A549 (cell line): ENCODE measurements at regions not wholly inside any gene's neighbourhood (a gene's known extent, or its start where the extent isn't known, plus 50 kb on each side); places are given as distances from the start of the nearest gene placed in this dataset.

Experiments used
- ATAC-seq, 2 experiments: fragments of 200-7000 bp in 1 of 2; fragments of >200 bp in 1 of 2; cut with Nextera tagmentation in 1 of 2; cut with Tn5 transposase in 1 of 2; 3 replicates each; pipeline versions ENCODE4 v1.8.0 to v1.9.1; 2018 to 2020; ENCODE audit warnings: mild to moderate bottlenecking in 1 of 2, moderate library complexity in 1 of 2
- CTCF ChIA-PET: fragments of 300-600 bp; sonication (Branson Sonifier 250); formaldehyde crosslinking; extraction: SDS; loops from one replicate; lab custom pipeline; 2021; ENCODE audit warnings: antibody characterized with exemption, inconsistent platforms; lab: Yijun Ruan, JAX
- POLR2A ChIA-PET: fragments of 350-600 bp; formaldehyde crosslinking; extraction: SDS; loops from one replicate; lab custom pipeline; 2021; ENCODE audit warnings: antibody characterized with exemption, inconsistent platforms; lab: Yijun Ruan, JAX
- DNase-seq, 2 experiments: peaks; one replicate each; pipeline versions ENCODE4 v3.0.0 to v3.0.0-alpha.2; 2011 to 2016; ENCODE audit warnings: low read depth in 1 of 2, low spot score in 1 of 2
- FAIRE-seq: peaks from 2 replicates; lab custom pipeline; 2011; peaks lifted over from hg19 to GRCh38; lab: Jason Lieb, UNC
- H3K27ac ChIP-seq, 2 experiments: fragments of >200 bp; sonication (Bioruptor Twin); formaldehyde crosslinking; 3 replicates each; pipeline ENCODE4 v1.5.1; 2016 to 2017
- H3K4me1 ChIP-seq: fragments of >200 bp; sonication (Bioruptor Twin); formaldehyde crosslinking; 3 replicates; pipeline ENCODE4 v1.6.1; 2016
- H3K4me2 ChIP-seq: fragments of >200 bp; sonication (Bioruptor Twin); formaldehyde crosslinking; 3 replicates; pipeline ENCODE4 v1.6.1; 2016
- H3K4me3 ChIP-seq: fragments of >200 bp; sonication (Bioruptor Twin); formaldehyde crosslinking; 3 replicates; pipeline ENCODE4 v1.5.1; 2016
- H3K9me3 ChIP-seq: fragments of >200 bp; sonication (Bioruptor Twin); formaldehyde crosslinking; 3 replicates; pipeline ENCODE4 v1.6.1; 2016
- CBX2 ChIP-seq: fragments of 200-600 bp; sonication (generic); IDR thresholded peaks from 2 replicates; pipeline ENCODE4 v1.6.1; 2016; ENCODE audit warnings: low read depth, mild to moderate bottlenecking, borderline replicate concordance
- CEBPB ChIP-seq, 2 experiments: fragments of >200 bp in 1 of 2; sonication (Bioruptor Twin) in 1 of 2; formaldehyde crosslinking in 1 of 2; IDR thresholded peaks; 2 replicates each; pipeline ENCODE4 v1.6.1; 2012 to 2016
- CHD2 ChIP-seq: fragments of 150-350 bp; IDR thresholded peaks from 2 replicates; pipeline ENCODE4 v1.6.1; 2014; ENCODE audit warnings: low read length; ENCODE audit not compliant: partially characterized antibody
- CHD4 ChIP-seq: fragments of 200-600 bp; sonication (generic); IDR thresholded peaks from 2 replicates; pipeline ENCODE4 v1.6.1; 2016; ENCODE audit warnings: antibody characterized with exemption, mild to moderate bottlenecking, borderline replicate concordance
- CTCF ChIP-seq: fragments of >200 bp; sonication (Bioruptor Twin); formaldehyde crosslinking; IDR thresholded peaks from 3 replicates; pipeline ENCODE4 v1.5.1; 2016
- E2F6 ChIP-seq: IDR thresholded peaks from 2 replicates; pipeline ENCODE4 v1.6.1; 2012; ENCODE audit warnings: low read depth, borderline replicate concordance
- EHMT2 ChIP-seq: fragments of 200-600 bp; sonication (generic); IDR thresholded peaks from 2 replicates; pipeline ENCODE4 v1.6.1; 2016; ENCODE audit warnings: antibody characterized with exemption, low read depth, mild to moderate bottlenecking, moderate library complexity
- GATA3 ChIP-seq: IDR thresholded peaks from 2 replicates; pipeline ENCODE4 v1.6.1; 2012; ENCODE audit warnings: borderline replicate concordance
- KDM1A ChIP-seq: fragments of 200-600 bp; sonication (generic); IDR thresholded peaks from 2 replicates; pipeline ENCODE4 v1.6.1; 2016; ENCODE audit warnings: low read depth, mild to moderate bottlenecking
- MAFK ChIP-seq: fragments of 450-650 bp; IDR thresholded peaks from 2 replicates; pipeline ENCODE4 v1.6.1; 2014; ENCODE audit not compliant: partially characterized antibody
- MAX ChIP-seq: IDR thresholded peaks from 2 replicates; pipeline ENCODE4 v1.6.1; 2012
- NR3C1 ChIP-seq: fragments of >200 bp; sonication (Bioruptor Twin); formaldehyde crosslinking; IDR thresholded peaks from 3 replicates; pipeline ENCODE4 v1.6.1; 2017
- PBX3 ChIP-seq: IDR thresholded peaks from 2 replicates; pipeline ENCODE4 v1.6.1; 2012
- POLR2A ChIP-seq: IDR thresholded peaks from 2 replicates; pipeline ENCODE4 v1.6.1; 2012; ENCODE audit warnings: mild to moderate bottlenecking, low read length
- POLR2AphosphoS2 ChIP-seq: conservative IDR thresholded peaks from 2 replicates; pipeline ENCODE4 v1.6.1; 2012; ENCODE audit warnings: low read length, improper control_type of control experiment, inconsistent platforms
- RAD21 ChIP-seq, 2 experiments: fragments of >200 bp in 1 of 2; sonication (Bioruptor Twin) in 1 of 2; formaldehyde crosslinking in 1 of 2; IDR thresholded peaks in 1 of 2; conservative IDR thresholded peaks in 1 of 2; 2 replicates in 1 of 2; 3 replicates in 1 of 2; pipeline ENCODE4 v1.6.1; 2012 to 2018; ENCODE audit warnings: inconsistent platforms in 1 of 2
- RCOR1 ChIP-seq: fragments of 150-350 bp; IDR thresholded peaks from 2 replicates; pipeline ENCODE4 v1.6.1; 2014; ENCODE audit warnings: antibody characterized with exemption, low read length, low read depth
- REST ChIP-seq: fragments of 200-600 bp; sonication (generic); IDR thresholded peaks from 2 replicates; pipeline ENCODE4 v1.6.1; 2016; ENCODE audit warnings: antibody characterized with exemption, mild to moderate bottlenecking, moderate library complexity
- SMC3 ChIP-seq: fragments of >200 bp; sonication (Bioruptor Twin); formaldehyde crosslinking; IDR thresholded peaks from 3 replicates; pipeline ENCODE4 v1.6.1; 2018; ENCODE audit warnings: inconsistent platforms
- TP53 ChIP-seq: fragments of 250-450 bp; sonication (Bioruptor Pico); IDR thresholded peaks from 2 replicates; pipeline ENCODE4 v1.5.0; 2021; ENCODE audit warnings: mild to moderate bottlenecking, moderate library complexity
- ZSCAN20 ChIP-seq: fragments of 250-450 bp; sonication (Bioruptor Pico); IDR thresholded peaks from 2 replicates; pipeline ENCODE4 v1.8.0; 2022; ENCODE audit warnings: mild to moderate bottlenecking, moderate library complexity
- WGBS: methylation state at CpG from one replicate; pipeline ENCODE4 v1.1.6; 2017; ENCODE audit errors: missing lambda C conversion rate; 5-methylcytosine and 5-hydroxymethylcytosine counted together

- H3K4me3 ChIP-seq: no peak overlapping the region
Measured at GRCh38 chr13:26946684-26947343, 186.2 kb upstream of the GPR12 start.

GRCh38 chr13:26943748-26944147 is 183.2 kb upstream of the GPR12 start:
- DNase-seq (no peak), ATAC-seq (no peak), FAIRE-seq (no peak)
- TF ChIP-seq CHD4: no peak
- no peak for TF ChIP-seq CTCF
- TF ChIP-seq ZSCAN20 (CRISPR knock-in tag): no peak
- TF ChIP-seq MAX: no peak
- no peak for TF ChIP-seq GATA3
- no peak for TF ChIP-seq MAFK
- TF ChIP-seq EHMT2: no peak
- no peak for TF ChIP-seq KDM1A
- no peak for TF ChIP-seq POLR2A
- Histone ChIP-seq H3K9me3 (no peaks in the 10 kb centered on the region), H3K27ac (no peak overlapping the region), H3K4me1 (no peaks in the 10 kb centered on the region), H3K4me3 (no peak overlapping the region), H3K4me2 (no peak overlapping the region)
- ChIA-PET POLR2A (no interaction called here), CTCF (interaction anchor here (0.6 to 15.8 kb wide), 4 partner anchors 11 to 580 kb away, joined by 3 to 197 read pairs (median 4); no protein-coding TSS in a partner anchor)
- WGBS: 48% methylated on average over 4 of the region's 4 CpGs

More at GRCh38 chr13:26946684-26947343, 186.2 kb upstream of the GPR12 start:
- no peaks in the 10 kb centered on the region for H3K9me3 ChIP-seq
- ChIA-PET CTCF (interaction anchor here (0.6 to 15.8 kb wide), 47 partner anchors 9 to 1399 kb away, joined by 3 to 197 read pairs (median 4); partner anchors contain the start of gene URAD), POLR2A (interaction anchor here (0.8 kb wide), 1 partner anchor 39 kb away, joined by 3 read pairs; no protein-coding TSS in a partner anchor)
- TF ChIP-seq RAD21 (conservative IDR thresholded peaks at IDR 0.05 in 1 of 2, IDR thresholded peaks at IDR 0.05 in 1 of 2) (peak; percentile 79 to 89), CTCF (peak; percentile 72), KDM1A (no peak), SMC3 (peak; percentile 66)
- FAIRE-seq (no peak), DNase-seq (peak; percentile 50 to 71), ATAC-seq (peak; percentile 92)
- 22% methylated on average over 5 of the region's 5 CpGs for WGBS
- H3K4me1 ChIP-seq: no peaks in the 10 kb centered on the region
- no peak overlapping the region for H3K27ac ChIP-seq
- H3K4me2 ChIP-seq: no peak overlapping the region

GRCh38 chr13:26942184-26942583 is 181.6 kb upstream of the GPR12 start:
- 73% methylated on average over 6 of the region's 6 CpGs for WGBS
- ChIA-PET CTCF (interaction anchor here (0.7 to 15.8 kb wide), 4 partner anchors 12 to 884 kb away, joined by 3 to 197 read pairs (median 11); no protein-coding TSS in a partner anchor), POLR2A (no interaction called here)
- H3K27ac ChIP-seq: no peak overlapping the region
- ATAC-seq (no peak), FAIRE-seq (no peak), DNase-seq (no peak)
- no peaks in the 10 kb centered on the region for H3K4me1 ChIP-seq
- no peak overlapping the region for H3K4me2 ChIP-seq
- TF ChIP-seq E2F6: no peak
- TF ChIP-seq POLR2AphosphoS2: no peak
- no peak for TF ChIP-seq PBX3
- TF ChIP-seq TP53: no peak
- TF ChIP-seq RCOR1: no peak
- TF ChIP-seq CBX2: no peak
- TF ChIP-seq CEBPB (IDR thresholded peaks at IDR 0.05): no peak
- TF ChIP-seq CHD2: no peak
- TF ChIP-seq NR3C1: no peak
- no peak for TF ChIP-seq REST
- no peak for TF ChIP-seq SMC3
- H3K4me3 ChIP-seq: no peak overlapping the region
- H3K9me3 ChIP-seq: no peaks in the 10 kb centered on the region
